ENCODE measurements at regions not wholly inside any gene's neighbourhood (a gene's known extent, or its start where the extent isn't known, plus 50 kb on each side); places are given as distances from the start of the nearest gene placed in this dataset.
A peak's percentile ranks its signal among the peaks of the same experiment; 100 is the strongest.

GRCh38 chr6:169332250-169332649 lies 78.6 kb upstream of the THBS2 start:
- Histone ChIP-seq H2BK5ac (ENCODE audit: low read depth, low read length, poor library complexity, severe bottlenecking) (no peak overlapping the region), H3K9ac (ENCODE audit: low read length) (no peak overlapping the region), H3K4me3 (ENCODE audit: insufficient read depth in 1 of 2, low read depth in 1 of 2, low read length in 2 of 2) (no peak overlapping the region), H3K36me3 (ENCODE audit: control insufficient read depth in 1 of 2, insufficient read depth in 2 of 2, low read depth in 1 of 2, low read length in 2 of 2) (no peaks in the 10 kb centered on the region), H4K91ac (ENCODE audit: low read length) (no peak overlapping the region), H3K4ac (ENCODE audit: low read depth in 1 of 2, low read length in 2 of 2) (no peak overlapping the region), H2BK120ac (ENCODE audit: low read depth, low read length) (no peak overlapping the region), H3K4me2 (ENCODE audit: low read length, poor library complexity, severe bottlenecking) (no peak overlapping the region), H3K23ac (ENCODE audit: low read length in 2 of 2) (no peak overlapping the region), H3K79me1 (replicated peaks; ENCODE audit: low read length, poor library complexity, severe bottlenecking) (no peaks in the 10 kb centered on the region), H3K18ac (ENCODE audit: low read depth in 1 of 2, low read length in 2 of 2) (no peak overlapping the region), H4K8ac (ENCODE audit: low read length) (no peak overlapping the region), H2AFZ (ENCODE audit: low read depth, low read length) (no peak overlapping the region), H3K4me1 (ENCODE audit: control insufficient read depth, insufficient read depth, low read depth, low read length) (no peaks in the 10 kb centered on the region), H2BK15ac (ENCODE audit: low read depth, poor library complexity, severe bottlenecking) (no peak overlapping the region), H3K9me3 (ENCODE audit: control insufficient read depth, low read length) (no peaks in the 10 kb centered on the region), H2AK5ac (ENCODE audit: low read length, severe bottlenecking) (no peak overlapping the region), H3K14ac (ENCODE audit: low read length in 2 of 2) (no peak overlapping the region), H3K27me3 (ENCODE audit: control insufficient read depth in 1 of 2, insufficient read depth in 1 of 2, low read length in 2 of 2) (no peaks in the 10 kb centered on the region), H3K27ac (ENCODE audit: low read length, poor library complexity, severe bottlenecking) (no peak overlapping the region), H2BK12ac (ENCODE audit: low read length in 2 of 2) (no peak overlapping the region)
- DNase-seq: no peak
- 85% methylated on average over 7 of the region's 10 CpGs for WGBS

- Histone ChIP-seq H2AK5ac (ENCODE audit: low read length, severe bottlenecking) (no peak overlapping the region), H3K4me3 (ENCODE audit: insufficient read depth in 1 of 2, low read depth in 1 of 2, low read length in 2 of 2) (no peak overlapping the region), H3K4ac (ENCODE audit: low read depth in 1 of 2, low read length in 2 of 2) (no peak overlapping the region), H3K4me1 (ENCODE audit: control insufficient read depth, insufficient read depth, low read depth, low read length) (peaks cover 3% of the 10 kb centered on the region), H2BK12ac (ENCODE audit: low read length in 2 of 2) (no peak overlapping the region), H3K4me2 (ENCODE audit: low read length, poor library complexity, severe bottlenecking) (no peak overlapping the region), H2AFZ (ENCODE audit: low read depth, low read length) (no peak overlapping the region), H3K14ac (ENCODE audit: low read length in 2 of 2) (no peak overlapping the region), H3K27me3 (ENCODE audit: control insufficient read depth in 1 of 2, insufficient read depth in 1 of 2, low read length in 2 of 2) (no peaks in the 10 kb centered on the region), H3K27ac (ENCODE audit: low read length, poor library complexity, severe bottlenecking) (no peak overlapping the region), H3K9ac (ENCODE audit: low read length) (peak overlapping the region; percentile 32), H3K18ac (ENCODE audit: low read depth in 1 of 2, low read length in 2 of 2) (no peak overlapping the region), H3K36me3 (ENCODE audit: control insufficient read depth in 1 of 2, insufficient read depth in 2 of 2, low read depth in 1 of 2, low read length in 2 of 2) (no peaks in the 10 kb centered on the region), H4K91ac (ENCODE audit: low read length) (no peak overlapping the region), H3K79me1 (replicated peaks; ENCODE audit: low read length, poor library complexity, severe bottlenecking) (no peaks in the 10 kb centered on the region), H2BK5ac (ENCODE audit: low read depth, low read length, poor library complexity, severe bottlenecking) (no peak overlapping the region), H3K23ac (ENCODE audit: low read length in 2 of 2) (no peak overlapping the region), H4K8ac (ENCODE audit: low read length) (no peak overlapping the region), H3K9me3 (ENCODE audit: control insufficient read depth, low read length) (peaks cover 6% of the 10 kb centered on the region), H2BK15ac (ENCODE audit: low read depth, poor library complexity, severe bottlenecking) (no peak overlapping the region), H2BK120ac (ENCODE audit: low read depth, low read length) (no peak overlapping the region)
- WGBS: 46% methylated on average over 4 of the region's 5 CpGs
- peak; percentile 23 for DNase-seq
These were observed 74.6 kb upstream of the THBS2 start for GRCh38 chr6:169328112-169328801.

- Histone ChIP-seq H3K79me1 (replicated peaks; ENCODE audit: low read length, poor library complexity, severe bottlenecking) (no peaks in the 10 kb centered on the region), H2BK120ac (ENCODE audit: low read depth, low read length) (no peak overlapping the region), H3K4me3 (ENCODE audit: insufficient read depth in 1 of 2, low read depth in 1 of 2, low read length in 2 of 2) (no peak overlapping the region), H4K91ac (ENCODE audit: low read length) (no peak overlapping the region), H2AK5ac (ENCODE audit: low read length, severe bottlenecking) (no peak overlapping the region), H3K9ac (ENCODE audit: low read length) (no peak overlapping the region), H3K14ac (ENCODE audit: low read length in 2 of 2) (no peak overlapping the region), H3K18ac (ENCODE audit: low read depth in 1 of 2, low read length in 2 of 2) (no peak overlapping the region), H2BK15ac (ENCODE audit: low read depth, poor library complexity, severe bottlenecking) (no peak overlapping the region), H4K8ac (ENCODE audit: low read length) (no peak overlapping the region), H3K23ac (ENCODE audit: low read length in 2 of 2) (no peak overlapping the region), H3K27ac (ENCODE audit: low read length, poor library complexity, severe bottlenecking) (no peak overlapping the region), H3K4me1 (ENCODE audit: control insufficient read depth, insufficient read depth, low read depth, low read length) (peaks cover 5% of the 10 kb centered on the region), H2AFZ (ENCODE audit: low read depth, low read length) (no peak overlapping the region), H2BK12ac (ENCODE audit: low read length in 2 of 2) (no peak overlapping the region), H3K36me3 (ENCODE audit: control insufficient read depth in 1 of 2, insufficient read depth in 2 of 2, low read depth in 1 of 2, low read length in 2 of 2) (no peaks in the 10 kb centered on the region), H3K9me3 (ENCODE audit: control insufficient read depth, low read length) (peaks cover 6% of the 10 kb centered on the region), H3K27me3 (ENCODE audit: control insufficient read depth in 1 of 2, insufficient read depth in 1 of 2, low read length in 2 of 2) (no peaks in the 10 kb centered on the region), H3K4me2 (ENCODE audit: low read length, poor library complexity, severe bottlenecking) (no peak overlapping the region), H3K4ac (ENCODE audit: low read depth in 1 of 2, low read length in 2 of 2) (no peak overlapping the region), H2BK5ac (ENCODE audit: low read depth, low read length, poor library complexity, severe bottlenecking) (no peak overlapping the region)
- 80% methylated on average over 22 of the region's 27 CpGs for WGBS
- no peak for DNase-seq
These were observed 72.6 kb upstream of the THBS2 start for GRCh38 chr6:169326067-169326799.

GRCh38 chr6:169324656-169325459 lies 71.2 kb upstream of the THBS2 start:
- Histone ChIP-seq H3K9me3 (ENCODE audit: control insufficient read depth, low read length) (peaks cover 6% of the 10 kb centered on the region), H3K23ac (ENCODE audit: low read length in 2 of 2) (no peak overlapping the region), H3K14ac (ENCODE audit: low read length in 2 of 2) (no peak overlapping the region), H3K4me1 (ENCODE audit: control insufficient read depth, insufficient read depth, low read depth, low read length) (peaks cover 5% of the 10 kb centered on the region), H2AK5ac (ENCODE audit: low read length, severe bottlenecking) (no peak overlapping the region), H3K4me2 (ENCODE audit: low read length, poor library complexity, severe bottlenecking) (no peak overlapping the region), H2BK120ac (ENCODE audit: low read depth, low read length) (no peak overlapping the region), H3K36me3 (ENCODE audit: control insufficient read depth in 1 of 2, insufficient read depth in 2 of 2, low read depth in 1 of 2, low read length in 2 of 2) (no peaks in the 10 kb centered on the region), H4K91ac (ENCODE audit: low read length) (no peak overlapping the region), H3K27me3 (ENCODE audit: control insufficient read depth in 1 of 2, insufficient read depth in 1 of 2, low read length in 2 of 2) (no peaks in the 10 kb centered on the region), H2BK12ac (ENCODE audit: low read length in 2 of 2) (no peak overlapping the region), H2AFZ (ENCODE audit: low read depth, low read length) (no peak overlapping the region), H2BK15ac (ENCODE audit: low read depth, poor library complexity, severe bottlenecking) (no peak overlapping the region), H3K4me3 (ENCODE audit: insufficient read depth in 1 of 2, low read depth in 1 of 2, low read length in 2 of 2) (no peak overlapping the region), H2BK5ac (ENCODE audit: low read depth, low read length, poor library complexity, severe bottlenecking) (no peak overlapping the region), H3K4ac (ENCODE audit: low read depth in 1 of 2, low read length in 2 of 2) (no peak overlapping the region), H3K18ac (ENCODE audit: low read depth in 1 of 2, low read length in 2 of 2) (no peak overlapping the region), H4K8ac (ENCODE audit: low read length) (no peak overlapping the region), H3K27ac (ENCODE audit: low read length, poor library complexity, severe bottlenecking) (no peak overlapping the region), H3K9ac (ENCODE audit: low read length) (no peak overlapping the region), H3K79me1 (replicated peaks; ENCODE audit: low read length, poor library complexity, severe bottlenecking) (no peaks in the 10 kb centered on the region)
- 77% methylated on average over 10 of the region's 10 CpGs for WGBS
- DNase-seq: no peak

Measured in mesenchymal stem cell (in vitro differentiated cells and primary cell).